A673 (cell line): ENCODE measurements at regions not wholly inside any gene's neighbourhood (a gene's known extent, or its start where the extent isn't known, plus 50 kb on each side); places are given as distances from the start of the nearest gene placed in this dataset.

ENCODE experiments used
- BruUV-seq: library from RNA; stranded (reverse); fragments of 400-500 nt; replicated peaks from 2 replicates; lab custom pipeline; 2021; lab: Mats Ljungman, UMichigan
- CTCF ChIA-PET: fragments of 300-600 bp; sonication (Branson Sonifier 250); formaldehyde crosslinking; loops from one replicate; lab custom pipeline; 2022; ENCODE audit warnings: antibody characterized with exemption; lab: Charles Lee
- POLR2A ChIA-PET: fragments of 300-600 bp; sonication (Branson Sonifier 250); formaldehyde crosslinking; loops from one replicate; lab custom pipeline; 2022; ENCODE audit warnings: antibody characterized with exemption; ENCODE audit not compliant: low non-redundant PET; lab: Charles Lee
- DNase-seq: peaks from one replicate; pipeline ENCODE4 v3.0.0-alpha.2; 2015; ENCODE audit warnings: low spot score
- H3K27ac ChIP-seq: fragments of 200-600 bp; sonication (generic); 2 replicates; pipeline ENCODE4 v1.5.1; 2016; ENCODE audit warnings: mixed run types, low read depth, mild to moderate bottlenecking, mixed read lengths, antibody characterized with exemption, low read length; ENCODE audit not compliant: poor library complexity, severe bottlenecking
- H3K27me3 ChIP-seq: fragments of 200-600 bp; sonication (generic); replicated peaks from 2 replicates; pipeline ENCODE4 v1.6.1; 2017; ENCODE audit warnings: mixed run types, low read depth, mild to moderate bottlenecking, mixed read lengths, antibody characterized with exemption, low read length; ENCODE audit not compliant: insufficient read depth, poor library complexity
- H3K36me3 ChIP-seq: fragments of 200-600 bp; sonication (generic); 2 replicates; pipeline ENCODE4 v1.6.1; 2016; ENCODE audit warnings: mixed run types, mild to moderate bottlenecking, mixed read lengths, antibody characterized with exemption, low read length; ENCODE audit not compliant: insufficient read depth, poor library complexity, severe bottlenecking
- H3K4me1 ChIP-seq: fragments of 200-600 bp; sonication (generic); 2 replicates; pipeline ENCODE4 v1.6.1; 2017; ENCODE audit warnings: mixed run types, mild to moderate bottlenecking, mixed read lengths, antibody characterized with exemption, low read length; ENCODE audit not compliant: insufficient read depth, poor library complexity, severe bottlenecking
- H3K4me3 ChIP-seq: fragments of 200-600 bp; sonication (generic); 2 replicates; pipeline ENCODE4 v1.5.1; 2016; ENCODE audit warnings: low read depth, mixed run types, mild to moderate bottlenecking, mixed read lengths, low read length; ENCODE audit not compliant: poor library complexity, severe bottlenecking
- H3K9me3 ChIP-seq: fragments of 200-600 bp; sonication (generic); 2 replicates; pipeline ENCODE4 v1.6.1; 2016; ENCODE audit warnings: mixed run types, low read depth, mild to moderate bottlenecking, mixed read lengths, antibody characterized with exemption, low read length; ENCODE audit not compliant: poor library complexity, severe bottlenecking
- EZH2 ChIP-seq: fragments of 200-600 bp; sonication (generic); IDR thresholded peaks from 2 replicates; pipeline ENCODE4 v1.6.1; 2017; ENCODE audit warnings: borderline replicate concordance, low read depth, mild to moderate bottlenecking, mixed read lengths, antibody characterized with exemption, low read length; ENCODE audit not compliant: poor library complexity, severe bottlenecking
- intact Hi-C: fragments of 100-400 bp; cut with micrococcal nuclease; formaldehyde crosslinking; loops from one replicate; pipeline ENCODE4 v1.10.0; 2022; ENCODE audit not compliant: unreplicated experiment
- TF ChIP-seq, protein P1 (sequence below): fragments of 300-800, 200-600 bp; sonication (generic); conservative IDR thresholded peaks from 2 replicates; pipeline ENCODE4 v1.5.1; 2017; ENCODE audit warnings: low read depth, mild to moderate bottlenecking, antibody characterized with exemption, low read length, moderate library complexity, mixed read lengths

DNA sequence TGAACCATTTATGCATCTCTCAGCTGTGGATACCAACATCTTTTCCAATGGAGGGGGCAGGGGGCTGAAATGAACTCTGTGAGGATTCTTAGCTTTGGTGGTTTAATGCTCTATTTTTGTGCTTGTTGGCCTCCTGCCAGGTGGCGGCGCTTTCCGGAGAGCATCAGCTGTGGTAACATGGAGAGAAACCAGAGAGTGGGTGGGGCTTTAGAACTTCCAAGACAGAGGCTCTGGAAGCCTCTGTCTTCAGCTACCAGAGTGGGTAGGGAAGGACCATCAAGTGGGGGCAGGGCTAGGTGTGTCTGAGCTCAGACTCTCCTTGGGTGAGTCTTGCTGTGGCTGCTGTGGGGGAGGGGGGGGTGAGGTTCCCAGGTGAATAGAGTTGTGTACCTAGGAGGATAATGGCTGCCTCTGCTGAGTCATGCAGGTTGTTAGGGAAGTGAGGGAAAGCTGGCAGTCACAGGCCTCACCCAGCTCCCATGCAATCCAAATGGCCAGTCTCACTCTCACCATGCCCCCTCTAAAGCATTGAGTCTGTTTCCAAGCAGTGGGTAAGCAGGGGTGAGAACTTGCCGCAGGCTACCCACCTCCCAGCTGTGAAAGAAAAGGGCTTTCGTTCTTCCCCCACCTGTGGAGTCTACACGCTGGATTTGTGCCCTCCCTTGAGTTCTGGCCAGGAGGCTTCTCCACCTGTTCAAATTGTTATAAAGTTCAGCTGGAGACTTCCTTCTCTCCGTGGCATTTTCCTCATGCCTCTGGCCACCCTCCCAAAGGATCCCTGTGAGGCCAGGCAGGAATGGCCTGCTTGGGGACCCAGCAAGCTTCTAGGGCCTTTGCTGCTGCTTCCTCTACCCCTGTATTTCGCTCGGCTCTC, 527.0 kb downstream of the NEBL start:
- DNase-seq, result peak; percentile 45
- Histone ChIP-seq H3K27ac (no peak overlapping the region), H3K27me3 (no peaks in the 10 kb centered on the region), H3K36me3 (no peaks in the 10 kb centered on the region), H3K4me1 (no peaks in the 10 kb centered on the region), H3K9me3 (no peaks in the 10 kb centered on the region), H3K4me3 (no peak overlapping the region)
- no peak for TF ChIP-seq EZH2
- TF ChIP-seq, protein P1, sequence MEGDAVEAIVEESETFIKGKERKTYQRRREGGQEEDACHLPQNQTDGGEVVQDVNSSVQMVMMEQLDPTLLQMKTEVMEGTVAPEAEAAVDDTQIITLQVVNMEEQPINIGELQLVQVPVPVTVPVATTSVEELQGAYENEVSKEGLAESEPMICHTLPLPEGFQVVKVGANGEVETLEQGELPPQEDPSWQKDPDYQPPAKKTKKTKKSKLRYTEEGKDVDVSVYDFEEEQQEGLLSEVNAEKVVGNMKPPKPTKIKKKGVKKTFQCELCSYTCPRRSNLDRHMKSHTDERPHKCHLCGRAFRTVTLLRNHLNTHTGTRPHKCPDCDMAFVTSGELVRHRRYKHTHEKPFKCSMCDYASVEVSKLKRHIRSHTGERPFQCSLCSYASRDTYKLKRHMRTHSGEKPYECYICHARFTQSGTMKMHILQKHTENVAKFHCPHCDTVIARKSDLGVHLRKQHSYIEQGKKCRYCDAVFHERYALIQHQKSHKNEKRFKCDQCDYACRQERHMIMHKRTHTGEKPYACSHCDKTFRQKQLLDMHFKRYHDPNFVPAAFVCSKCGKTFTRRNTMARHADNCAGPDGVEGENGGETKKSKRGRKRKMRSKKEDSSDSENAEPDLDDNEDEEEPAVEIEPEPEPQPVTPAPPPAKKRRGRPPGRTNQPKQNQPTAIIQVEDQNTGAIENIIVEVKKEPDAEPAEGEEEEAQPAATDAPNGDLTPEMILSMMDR, result no peak
- ChIA-PET POLR2A (interaction anchor here (0.6 kb wide), 1 partner anchor 483 kb away, joined by 3 read pairs; no protein-coding TSS in a partner anchor), CTCF (no interaction called here)
- BruUV-seq, result no TSS peak
- intact Hi-C loops, result no loop called here

DNA sequence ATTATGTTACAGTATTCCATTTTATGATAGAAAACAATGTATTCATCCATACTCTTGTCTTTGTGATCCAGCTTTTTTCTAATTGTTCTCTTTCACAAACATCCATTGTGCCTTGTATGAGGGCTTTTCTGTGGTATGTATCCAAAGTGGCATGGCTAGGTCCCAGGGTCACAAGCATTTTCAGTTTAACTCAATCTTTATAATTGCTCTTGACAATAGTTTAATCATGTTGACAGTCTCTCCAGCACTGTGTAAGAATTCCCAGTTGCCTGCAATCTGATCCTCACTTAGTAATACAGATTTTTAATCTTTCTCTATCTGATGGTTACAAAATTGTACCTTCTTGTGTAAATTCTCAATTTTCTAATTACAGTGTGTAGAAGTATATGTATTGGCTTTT, 533.4 kb downstream of the NEBL start:
- no peak for DNase-seq

DNA sequence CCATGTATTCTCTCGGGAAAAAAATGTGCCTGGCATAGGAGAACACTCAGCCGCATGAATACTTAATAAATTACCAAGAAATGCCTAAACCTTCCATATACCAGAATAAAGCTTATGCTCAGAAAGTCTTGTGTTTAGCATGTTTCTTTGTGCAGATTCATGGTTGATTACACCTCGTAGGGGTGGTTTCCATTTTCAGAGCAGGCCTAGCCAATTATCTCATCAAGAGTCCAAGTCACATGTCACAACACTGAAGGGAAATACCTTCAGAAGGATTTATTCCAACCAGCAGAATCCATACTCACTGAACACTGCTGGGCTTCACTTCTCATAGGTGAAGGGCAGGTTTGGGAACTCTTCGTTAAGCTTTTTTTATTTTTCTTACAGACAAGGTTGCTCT, 539.7 kb downstream of the PLXDC2 start:
- no peaks in the 10 kb centered on the region for H3K36me3 ChIP-seq
- POLR2A ChIA-PET, result no interaction called here
- no TSS peak for BruUV-seq
- H3K4me3 ChIP-seq, result no peak overlapping the region
- H3K27me3 ChIP-seq, result no peaks in the 10 kb centered on the region
- CTCF ChIA-PET, result no interaction called here
- intact Hi-C loops, result no loop called here
- peak; percentile 53 for DNase-seq
- H3K4me1 ChIP-seq, result peaks cover 4% of the 10 kb centered on the region
- TF ChIP-seq, protein P1, result no peak
- no peak for TF ChIP-seq EZH2
- no peaks in the 10 kb centered on the region for H3K9me3 ChIP-seq
- H3K27ac ChIP-seq, result no peak overlapping the region

More for the DNA sequence above, 533.4 kb downstream of the NEBL start:
- intact Hi-C loops, result no loop called here
- no TSS peak for BruUV-seq
- H3K27me3 ChIP-seq, result no peaks in the 10 kb centered on the region
- TF ChIP-seq, protein P1, result no peak
- TF ChIP-seq EZH2, result no peak
- no peaks in the 10 kb centered on the region for H3K4me1 ChIP-seq
- no peak overlapping the region for H3K4me3 ChIP-seq
- H3K9me3 ChIP-seq, result no peaks in the 10 kb centered on the region
- CTCF ChIA-PET, result no interaction called here
- H3K36me3 ChIP-seq, result no peaks in the 10 kb centered on the region
- H3K27ac ChIP-seq, result no peak overlapping the region
- POLR2A ChIA-PET, result no interaction called here
